ENCODE measurements at regions not wholly inside any gene's neighbourhood (a gene's known extent, or its start where the extent isn't known, plus 50 kb on each side); places are given as distances from the start of the nearest gene placed in this dataset.
"Not testable (repeated sequence)": the region's sequence is repeated elsewhere in the genome, so short reads cannot be mapped to it uniquely, and the experiment has no call there.

GRCh38 chr4:115454228-115454627 is 340.8 kb upstream of the NDST4 start:
- no peak for TF ChIP-seq CTCF (IDR thresholded peaks at IDR 0.05 in 8 of 11, conservative IDR thresholded peaks at IDR 0.05 in 3 of 11)
- TF ChIP-seq POLR2A (IDR thresholded peaks at IDR 0.05) = no peak
- TF ChIP-seq POLR2AphosphoS5 (IDR thresholded peaks at IDR 0.05) = no peak
- intact Hi-C loops (cut with DNase I; ENCODE audit: low total_unique reads) = no loop called here
- 57 to 76% (median 60%) methylated on average over 2 of the region's 2 CpGs for WGBS, 5 donors
- Histone ChIP-seq H3K9me3 (peaks cover 0 to 4% (median 0%) of the 10 kb centered on the region in 8 donors), H3K4me1 (no peaks in the 10 kb centered on the region), H3K27ac (no peak overlapping the region), H3K27me3 (replicated peaks in 1 of 7) (no peaks in the 10 kb centered on the region), H3K4me3 (no peak overlapping the region), H3K36me3 (no peaks in the 10 kb centered on the region)
- DNase-seq = no peak

- WGBS, 5 donors = 24 to 59% (median 33%) methylated on average over 1 of the region's 1 CpG
- Histone ChIP-seq H3K36me3 (no peaks in the 10 kb centered on the region), H3K9me3 (no peaks in the 10 kb centered on the region), H3K27me3 (replicated peaks in 1 of 7) (no peaks in the 10 kb centered on the region), H3K4me3 (no peak overlapping the region), H3K27ac (no peak overlapping the region), H3K4me1 (no peaks in the 10 kb centered on the region)
- no peak for DNase-seq
- no peak for TF ChIP-seq POLR2AphosphoS5 (IDR thresholded peaks at IDR 0.05)
- TF ChIP-seq POLR2A (IDR thresholded peaks at IDR 0.05) = no peak
- no peak for TF ChIP-seq CTCF (IDR thresholded peaks at IDR 0.05 in 8 of 11, conservative IDR thresholded peaks at IDR 0.05 in 3 of 11)
- intact Hi-C loops (cut with DNase I; ENCODE audit: low total_unique reads) = no loop called here
Observed at GRCh38 chr4:115453416-115453815, 340.0 kb upstream of the NDST4 start.

GRCh38 chr4:115452229-115452628 is 338.8 kb upstream of the NDST4 start:
- H3K27ac ChIP-seq; H3K4me3 ChIP-seq; H3K4me1 ChIP-seq; H3K36me3 ChIP-seq; H3K9me3 ChIP-seq; intact Hi-C loops (cut with DNase I; ENCODE audit: low total_unique reads); DNase-seq; H3K27me3 ChIP-seq (replicated peaks in 1 of 7): not testable (repeated sequence)
- whole genome bisulfite sequencing, 5 donors = 79 to 98% (median 91%) methylated on average over 2 of the region's 2 CpGs

GRCh38 chr4:115437739-115438138 is 324.3 kb upstream of the NDST4 start:
- H3K4me1 ChIP-seq = no peaks in the 10 kb centered on the region
- no peak overlapping the region for H3K27ac ChIP-seq
- no peak overlapping the region for H3K4me3 ChIP-seq
- H3K9me3 ChIP-seq = peaks cover 0 to 14% (median 2%) of the 10 kb centered on the region in 8 donors
- no peak for DNase-seq
- TF ChIP-seq POLR2A (IDR thresholded peaks at IDR 0.05) = no peak
- no peak for TF ChIP-seq CTCF (IDR thresholded peaks at IDR 0.05 in 8 of 11, conservative IDR thresholded peaks at IDR 0.05 in 3 of 11)
- intact Hi-C loops (cut with DNase I; ENCODE audit: low total_unique reads) = no loop called here
- H3K36me3 ChIP-seq = no peaks in the 10 kb centered on the region
- H3K27me3 ChIP-seq (replicated peaks in 1 of 7) = no peaks in the 10 kb centered on the region
- 76 to 89% (median 83%) methylated on average over 3 of the region's 3 CpGs for WGBS, 5 donors

- no peaks in the 10 kb centered on the region for H3K27me3 ChIP-seq (replicated peaks in 1 of 7)
- no peak for TF ChIP-seq POLR2A (IDR thresholded peaks at IDR 0.05)
- TF ChIP-seq CTCF (IDR thresholded peaks at IDR 0.05 in 8 of 11, conservative IDR thresholded peaks at IDR 0.05 in 3 of 11) = no peak
- TF ChIP-seq POLR2AphosphoS5 (IDR thresholded peaks at IDR 0.05) = no peak
- no peaks in the 10 kb centered on the region for H3K4me1 ChIP-seq
- H3K27ac ChIP-seq = no peak overlapping the region
- intact Hi-C loops (cut with DNase I; ENCODE audit: low total_unique reads) = no loop called here
- H3K4me3 ChIP-seq = no peak overlapping the region
- no peak for DNase-seq
- H3K36me3 ChIP-seq = no peaks in the 10 kb centered on the region
- WGBS, 5 donors = 57 to 100% (median 94%) methylated on average over 1 of the region's 1 CpG
- H3K9me3 ChIP-seq = no peaks in the 10 kb centered on the region
Observed at GRCh38 chr4:115433491-115433890, 320.1 kb upstream of the NDST4 start.
